HCT116 (cell line): ENCODE measurements at regions not wholly inside any gene's neighbourhood (a gene's known extent, or its start where the extent isn't known, plus 50 kb on each side); places are given as distances from the start of the nearest gene placed in this dataset.

Source experiments
- ATAC-seq: fragments of 200-7000 bp; cut with Tn5 transposase; 2 replicates; pipeline ENCODE4 v1.9.1; 2020; ENCODE audit warnings: mild to moderate bottlenecking, moderate library complexity
- BruUV-seq: library from RNA; stranded (reverse); fragments of 400-500 nt; replicated peaks from 2 replicates; lab custom pipeline; 2021; lab: Mats Ljungman, UMichigan
- CTCF ChIA-PET: fragments of 300-600 bp; sonication (Branson Sonifier 250); formaldehyde crosslinking; loops from one replicate; lab custom pipeline; 2021; ENCODE audit warnings: antibody characterized with exemption; lab: Charles Lee
- POLR2A ChIA-PET: fragments of 300-600, 350-600 bp; sonication (Branson Sonifier 250); formaldehyde crosslinking; loops from one replicate; lab custom pipeline; 2021; ENCODE audit warnings: antibody characterized with exemption; lab: Charles Lee
- RAD21 ChIA-PET, 2 experiments: fragments of 300-600 bp; sonication (Branson Sonifier 250); formaldehyde crosslinking; loops; one replicate each; lab custom pipeline; 2023; ENCODE audit warnings: low total read pairs in 2 of 2; ENCODE audit not compliant: uncharacterized antibody in 2 of 2, unreplicated experiment in 2 of 2, low non-redundant PET in 1 of 2; lab: Charles Lee
- DNase-seq: peaks from one replicate; pipeline ENCODE4 v3.0.0-alpha.2; 2010; ENCODE audit warnings: low read depth, low spot score
- H2AFZ ChIP-seq: fragments of 200-600 bp; shearing (Covaris generic), sonication (generic); 2 replicates; pipeline ENCODE4 v1.6.1; 2017; ENCODE audit warnings: low read depth, mixed run types, mixed read lengths, antibody characterized with exemption, low read length; ENCODE audit not compliant: poor library complexity, severe bottlenecking
- H3K27ac ChIP-seq: 2 replicates; pipeline ENCODE4 v1.5.1; 2012; ENCODE audit warnings: low read depth, low read length
- H3K27me3 ChIP-seq: fragments of 200-600 bp; sonication (generic); 2 replicates; pipeline ENCODE4 v1.6.1; 2016; ENCODE audit warnings: mixed run types, low read length, mixed read lengths; ENCODE audit not compliant: insufficient read depth
- H3K36me3 ChIP-seq, 2 experiments: fragments of 200-500 bp in 1 of 2; fragments of 200-600 bp in 1 of 2; sonication (Bioruptor generic) in 1 of 2; sonication (generic) in 1 of 2; 2 replicates each; pipeline versions ENCODE4 v1.5.1 to v1.6.1; 2014 to 2016; ENCODE audit warnings: low read length in 2 of 2, inconsistent platforms in 1 of 2, mixed read lengths in 1 of 2, mixed run types in 1 of 2; ENCODE audit not compliant: insufficient read depth in 2 of 2, control insufficient read depth in 1 of 2
- H3K4me1 ChIP-seq, 2 experiments: fragments of 200-600 bp in 1 of 2; sonication (generic) in 1 of 2; 2 replicates each; pipeline versions ENCODE4 v1.5.1 to v1.6.1; 2012 to 2017; ENCODE audit warnings: low read length in 2 of 2, inconsistent platforms in 1 of 2, mild to moderate bottlenecking in 1 of 2, mixed read lengths in 1 of 2, mixed run types in 1 of 2, moderate library complexity in 1 of 2; ENCODE audit not compliant: insufficient read depth in 2 of 2, control insufficient read depth in 1 of 2
- H3K4me2 ChIP-seq: fragments of 200-600 bp; sonication (generic); 2 replicates; pipeline ENCODE4 v1.6.1; 2017; ENCODE audit warnings: mixed run types, low read length, mixed read lengths
- H3K4me3 ChIP-seq, 2 experiments: fragments of 200-600 bp in 1 of 2; sonication (generic) in 1 of 2; replicated peaks in 1 of 2; 2 replicates each; pipeline ENCODE4 v1.5.1; 2011 to 2016; ENCODE audit warnings: low read length in 2 of 2, control low read depth in 1 of 2, low read depth in 1 of 2, mild to moderate bottlenecking in 1 of 2, mixed read lengths in 1 of 2, mixed run types in 1 of 2
- H3K79me2 ChIP-seq: fragments of 200-600 bp; sonication (generic); 2 replicates; pipeline ENCODE4 v1.6.1; 2017; ENCODE audit warnings: mild to moderate bottlenecking, mixed run types, low read length, moderate library complexity, mixed read lengths; ENCODE audit not compliant: insufficient read depth
- H3K9ac ChIP-seq: fragments of 200-600 bp; sonication (generic); 2 replicates; pipeline ENCODE4 v1.6.1; 2016; ENCODE audit warnings: low read length, mixed read lengths
- H3K9me2 ChIP-seq: fragments of 200-600 bp; sonication (generic), shearing (Covaris generic); 2 replicates; pipeline ENCODE4 v1.6.1; 2017; ENCODE audit warnings: mixed run types, mild to moderate bottlenecking, moderate library complexity; ENCODE audit not compliant: insufficient read depth
- H3K9me3 ChIP-seq, 2 experiments: fragments of 200-500 bp in 1 of 2; fragments of 200-600 bp in 1 of 2; sonication (Bioruptor generic) in 1 of 2; sonication (generic) in 1 of 2; 2 replicates each; pipeline ENCODE4 v1.6.1; 2014 to 2017; ENCODE audit warnings: low read length in 2 of 2, mixed read lengths in 2 of 2, inconsistent platforms in 1 of 2, low read depth in 1 of 2, mild to moderate bottlenecking in 1 of 2, mixed run types in 1 of 2, moderate library complexity in 1 of 2; ENCODE audit not compliant: control insufficient read depth in 1 of 2, insufficient read depth in 1 of 2
- H4K20me1 ChIP-seq: fragments of 200-600 bp; sonication (generic), shearing (Covaris generic); 2 replicates; pipeline ENCODE4 v1.6.1; 2017; ENCODE audit warnings: mixed run types, mild to moderate bottlenecking, moderate library complexity; ENCODE audit not compliant: insufficient read depth
- ATF3 ChIP-seq: IDR thresholded peaks from 2 replicates; pipeline ENCODE4 v1.6.1; 2012
- CTCF ChIP-seq, 3 experiments: fragments of 200-600 bp in 1 of 3; sonication (generic) in 1 of 3; IDR thresholded peaks in 2 of 3; conservative IDR thresholded peaks in 1 of 3; 2 replicates each; pipeline ENCODE4 v1.5.1; 2012 to 2017; ENCODE audit warnings: low read depth in 2 of 3, low read length in 2 of 3, antibody characterized with exemption in 1 of 3, borderline replicate concordance in 1 of 3, control low read depth in 1 of 3, mild to moderate bottlenecking in 1 of 3, mixed read lengths in 1 of 3, mixed run types in 1 of 3, moderate library complexity in 1 of 3; ENCODE audit not compliant: insufficient read depth in 1 of 3
- EGR1 ChIP-seq: IDR thresholded peaks from 2 replicates; pipeline ENCODE4 v1.6.1; 2012; ENCODE audit warnings: low read depth
- EZH2phosphoT487 ChIP-seq: fragments of 200-600 bp; IDR thresholded peaks from 2 replicates; pipeline ENCODE4 v1.6.1; 2018; ENCODE audit warnings: antibody characterized with exemption, borderline replicate concordance
- FOSL1 ChIP-seq: IDR thresholded peaks from 2 replicates; pipeline ENCODE4 v1.6.1; 2012; ENCODE audit warnings: low read depth
- JUND ChIP-seq: IDR thresholded peaks from 2 replicates; pipeline ENCODE4 v1.6.1; 2012
- MAX ChIP-seq: IDR thresholded peaks from 2 replicates; pipeline ENCODE4 v1.6.1; 2012
- POLR2A ChIP-seq: IDR thresholded peaks from 2 replicates; pipeline ENCODE4 v1.7.0; 2011; ENCODE audit warnings: borderline replicate concordance; ENCODE audit not compliant: insufficient read depth, insufficient read length; ENCODE audit errors: extremely low read depth
- RAD21 ChIP-seq: IDR thresholded peaks from 2 replicates; pipeline ENCODE4 v1.6.1; 2012; ENCODE audit warnings: low read depth, mild to moderate bottlenecking
- SIN3A ChIP-seq: IDR thresholded peaks from 2 replicates; pipeline ENCODE4 v1.6.1; 2012; ENCODE audit warnings: low read depth
- SP1 ChIP-seq: IDR thresholded peaks from 2 replicates; pipeline ENCODE4 v1.6.1; 2012; ENCODE audit warnings: low read depth
- SRF ChIP-seq: IDR thresholded peaks from 2 replicates; pipeline ENCODE4 v1.6.1; 2012; ENCODE audit warnings: low read depth
- YY1 ChIP-seq: IDR thresholded peaks from 2 replicates; pipeline ENCODE4 v1.6.1; 2011; ENCODE audit warnings: low read length, low read depth, moderate library complexity, mild to moderate bottlenecking; ENCODE audit not compliant: insufficient replicate concordance; ENCODE audit errors: extremely low read depth
- ZBTB33 ChIP-seq: IDR thresholded peaks from 2 replicates; pipeline ENCODE4 v1.6.1; 2011; ENCODE audit warnings: mild to moderate bottlenecking, low read length, moderate library complexity; ENCODE audit not compliant: insufficient replicate concordance; ENCODE audit errors: extremely low read depth
- ZNF274 ChIP-seq: fragments of 200-500 bp; sonication (Bioruptor generic); IDR thresholded peaks from 2 replicates; pipeline ENCODE4 v1.6.1; 2014; ENCODE audit warnings: mild to moderate bottlenecking, low read depth, low read length, inconsistent platforms
- intact Hi-C: fragments of 100-400 bp; cut with micrococcal nuclease; formaldehyde crosslinking; loops from 2 replicates; pipeline ENCODE4 v1.10.0; 2022

DNA sequence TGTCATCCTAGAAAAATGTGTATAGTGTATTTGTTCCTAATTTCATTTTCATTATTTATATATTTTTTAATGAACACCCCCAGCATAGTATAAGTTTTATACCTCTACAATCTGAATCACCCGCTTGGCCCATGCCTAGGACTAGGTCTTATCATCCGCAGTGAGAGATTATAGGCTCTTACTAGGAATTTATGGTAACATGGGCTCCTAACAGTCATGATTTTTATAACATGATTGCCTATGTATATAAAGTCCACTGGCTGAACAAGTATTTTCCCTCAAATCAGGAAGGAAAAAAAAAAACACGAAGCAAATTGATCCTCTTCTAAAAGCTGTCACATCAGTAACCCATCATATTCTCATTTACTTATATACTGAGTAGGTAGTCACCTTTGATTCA, 666.1 kb upstream of the NRXN1 start:
- DNase-seq: no peak
- no peaks in the 10 kb centered on the region for H3K4me1 ChIP-seq
- TF ChIP-seq EGR1 (no peak), EZH2phosphoT487 (no peak), ATF3 (no peak), SRF (no peak), ZNF274 (no peak), YY1 (no peak), RAD21 (no peak), MAX (no peak), JUND (no peak), FOSL1 (no peak), SIN3A (no peak), ZBTB33 (no peak), SP1 (no peak), CTCF (IDR thresholded peaks at IDR 0.05 in 2 of 3, conservative IDR thresholded peaks at IDR 0.05 in 1 of 3; ENCODE audit: borderline replicate concordance in 1 of 3, insufficient read depth in 1 of 3, low read depth in 2 of 3, low read length in 2 of 3) (no peak), POLR2A (no peak)
- no TSS peak for BruUV-seq
- no peaks in the 10 kb centered on the region for H3K36me3 ChIP-seq
- H3K4me2 ChIP-seq: no peak overlapping the region
- no peak overlapping the region for H2AFZ ChIP-seq
- no peaks in the 10 kb centered on the region for H3K79me2 ChIP-seq
- ATAC-seq: no peak
- no peaks in the 10 kb centered on the region for H3K9me3 ChIP-seq
- no peak overlapping the region for H3K4me3 ChIP-seq
- ChIA-PET POLR2A (no interaction called here), CTCF (no interaction called here), RAD21 (no interaction called here)
- no peaks in the 10 kb centered on the region for H3K9me2 ChIP-seq
- H3K27me3 ChIP-seq: no peaks in the 10 kb centered on the region
- no peaks in the 10 kb centered on the region for H4K20me1 ChIP-seq
- intact Hi-C loops: no loop called here
- no peak overlapping the region for H3K27ac ChIP-seq
- H3K9ac ChIP-seq: no peak overlapping the region
